CD4-positive, alpha-beta T cell (primary cell): ENCODE measurements at regions not wholly inside any gene's neighbourhood (a gene's known extent, or its start where the extent isn't known, plus 50 kb on each side); places are given as distances from the start of the nearest gene placed in this dataset.

Experiments
- ATAC-seq: fragments of 200-7000 bp; cut with Tn5 transposase; one replicate; pipeline ENCODE4 v1.10.0; 2022; ENCODE audit warnings: mild to moderate bottlenecking; ENCODE audit not compliant: poor library complexity
- CTCF ChIA-PET: fragments of 350-600 bp; sonication (Branson Sonifier 250); formaldehyde crosslinking; loops from one replicate; lab custom pipeline; 2021; ENCODE audit warnings: antibody characterized with exemption, inconsistent platforms; lab: Charles Lee
- POLR2A ChIA-PET: fragments of 350-600 bp; sonication (Branson Sonifier 250); formaldehyde crosslinking; loops from one replicate; lab custom pipeline; 2021; ENCODE audit warnings: antibody characterized with exemption, inconsistent platforms; lab: Charles Lee
- DNase-seq, 14 experiments: peaks; one replicate each; pipeline ENCODE4 v3.0.0-alpha.2; 2013 to 2020; ENCODE audit warnings: mixed read lengths in 2 of 14
- H3K27ac ChIP-seq, 2 donors: one replicate each; pipeline versions ENCODE4 v1.5.1 to v1.7.0; 2013; ENCODE audit warnings: low read length in 2 of 2, low read depth in 1 of 2, mild to moderate bottlenecking in 1 of 2
- H3K27me3 ChIP-seq, 2 experiments: 1 replicate in 1 of 2; 2 replicates in 1 of 2; pipeline versions ENCODE4 v1.6.1 to v1.7.0; 2013; ENCODE audit warnings: low read length in 2 of 2, control low read depth in 1 of 2, mild to moderate bottlenecking in 1 of 2, moderate library complexity in 1 of 2; ENCODE audit not compliant: insufficient read depth in 2 of 2, control insufficient read depth in 1 of 2
- H3K36me3 ChIP-seq: one replicate; pipeline ENCODE4 v1.6.1; 2013; ENCODE audit warnings: low read length, control low read depth; ENCODE audit not compliant: insufficient read depth
- H3K4me1 ChIP-seq: one replicate; pipeline ENCODE4 v1.6.1; 2013; ENCODE audit warnings: low read length, control low read depth; ENCODE audit not compliant: insufficient read depth
- H3K4me3 ChIP-seq: one replicate; pipeline ENCODE4 v1.5.1; 2013; ENCODE audit warnings: mild to moderate bottlenecking, low read length, moderate library complexity
- H3K9me3 ChIP-seq, 2 experiments: 1 replicate in 1 of 2; 2 replicates in 1 of 2; pipeline versions ENCODE4 v1.6.1 to v1.7.0; 2013; ENCODE audit warnings: low read length in 2 of 2, mild to moderate bottlenecking in 2 of 2, control low read depth in 1 of 2, moderate library complexity in 1 of 2; ENCODE audit not compliant: control insufficient read depth in 1 of 2, insufficient read depth in 1 of 2
- H3K27ac Mint-ChIP-seq: one replicate; pipeline ENCODE4 v1.8.0; 2020; ENCODE audit warnings: mixed read lengths
- H3K27me3 Mint-ChIP-seq: one replicate; pipeline ENCODE4 v1.8.0; 2021; ENCODE audit warnings: mixed read lengths
- H3K36me3 Mint-ChIP-seq: one replicate; pipeline ENCODE4 v1.8.0; 2021; ENCODE audit warnings: low read depth, mixed read lengths
- H3K4me1 Mint-ChIP-seq: one replicate; pipeline ENCODE4 v1.8.0; 2021; ENCODE audit warnings: low read depth, mixed read lengths
- H3K4me3 Mint-ChIP-seq: one replicate; pipeline ENCODE4 v1.8.0; 2020; ENCODE audit warnings: mild to moderate bottlenecking, mixed read lengths
- H3K9me3 Mint-ChIP-seq: one replicate; pipeline ENCODE4 v1.8.0; 2020; ENCODE audit warnings: mixed read lengths
- intact Hi-C, 2 experiments: fragments of 100-400 bp; cut with DNase I in 1 of 2; cut with micrococcal nuclease in 1 of 2; formaldehyde crosslinking; loops; one replicate each; pipeline versions ENCODE4 v1.15.1 to v1.9.0; 2023 to 2025; cut with DNase I, micrococcal nuclease
- TF ChIP-seq, protein P1 (sequence below): fragments of 200-600 bp; IDR thresholded peaks from one replicate; pipeline ENCODE4 v1.8.0; 2022; ENCODE audit warnings: antibody characterized with exemption, mild to moderate bottlenecking

DNA sequence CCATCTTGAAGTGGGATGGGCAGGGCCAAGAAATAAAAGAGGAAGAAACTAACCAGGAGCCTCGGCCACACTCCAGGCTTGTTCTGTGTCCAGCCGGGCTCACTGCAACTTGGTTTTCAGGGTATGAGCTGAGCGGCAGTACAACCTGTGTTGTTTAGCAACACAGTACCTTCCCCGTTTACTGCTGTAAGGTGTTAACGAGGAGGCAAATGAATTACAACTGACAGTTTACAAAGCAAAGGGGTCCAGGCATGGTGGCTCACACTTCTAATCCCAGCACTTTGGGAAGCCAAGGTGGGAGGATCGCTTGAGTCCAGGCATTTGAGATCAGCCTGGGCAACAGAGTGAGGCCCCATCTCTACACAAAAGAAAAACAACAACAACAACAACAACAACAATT, 481.3 kb upstream of the SULF2 start:
- Histone ChIP-seq H3K4me1 (no peaks in the 10 kb centered on the region), H3K4me3 (no peak overlapping the region), H3K9me3 (peaks cover 0 to 4% of the 10 kb centered on the region in 2 experiments), H3K27me3 (no peaks in the 10 kb centered on the region), H3K36me3 (no peaks in the 10 kb centered on the region), H3K27ac (no peak overlapping the region)
- no peaks in the 10 kb centered on the region for H3K4me1 Mint-ChIP-seq
- TF ChIP-seq, protein P1, sequence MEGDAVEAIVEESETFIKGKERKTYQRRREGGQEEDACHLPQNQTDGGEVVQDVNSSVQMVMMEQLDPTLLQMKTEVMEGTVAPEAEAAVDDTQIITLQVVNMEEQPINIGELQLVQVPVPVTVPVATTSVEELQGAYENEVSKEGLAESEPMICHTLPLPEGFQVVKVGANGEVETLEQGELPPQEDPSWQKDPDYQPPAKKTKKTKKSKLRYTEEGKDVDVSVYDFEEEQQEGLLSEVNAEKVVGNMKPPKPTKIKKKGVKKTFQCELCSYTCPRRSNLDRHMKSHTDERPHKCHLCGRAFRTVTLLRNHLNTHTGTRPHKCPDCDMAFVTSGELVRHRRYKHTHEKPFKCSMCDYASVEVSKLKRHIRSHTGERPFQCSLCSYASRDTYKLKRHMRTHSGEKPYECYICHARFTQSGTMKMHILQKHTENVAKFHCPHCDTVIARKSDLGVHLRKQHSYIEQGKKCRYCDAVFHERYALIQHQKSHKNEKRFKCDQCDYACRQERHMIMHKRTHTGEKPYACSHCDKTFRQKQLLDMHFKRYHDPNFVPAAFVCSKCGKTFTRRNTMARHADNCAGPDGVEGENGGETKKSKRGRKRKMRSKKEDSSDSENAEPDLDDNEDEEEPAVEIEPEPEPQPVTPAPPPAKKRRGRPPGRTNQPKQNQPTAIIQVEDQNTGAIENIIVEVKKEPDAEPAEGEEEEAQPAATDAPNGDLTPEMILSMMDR: no peak
- ChIA-PET POLR2A (no interaction called here), CTCF (no interaction called here)
- intact Hi-C loops: no loop called here
- no peak overlapping the region for H3K27ac Mint-ChIP-seq
- no peaks in the 10 kb centered on the region for H3K9me3 Mint-ChIP-seq
- no peak for ATAC-seq
- no peak for DNase-seq
- no peaks in the 10 kb centered on the region for H3K36me3 Mint-ChIP-seq
- H3K4me3 Mint-ChIP-seq: no peak overlapping the region
- H3K27me3 Mint-ChIP-seq: peaks cover 2% of the 10 kb centered on the region

DNA sequence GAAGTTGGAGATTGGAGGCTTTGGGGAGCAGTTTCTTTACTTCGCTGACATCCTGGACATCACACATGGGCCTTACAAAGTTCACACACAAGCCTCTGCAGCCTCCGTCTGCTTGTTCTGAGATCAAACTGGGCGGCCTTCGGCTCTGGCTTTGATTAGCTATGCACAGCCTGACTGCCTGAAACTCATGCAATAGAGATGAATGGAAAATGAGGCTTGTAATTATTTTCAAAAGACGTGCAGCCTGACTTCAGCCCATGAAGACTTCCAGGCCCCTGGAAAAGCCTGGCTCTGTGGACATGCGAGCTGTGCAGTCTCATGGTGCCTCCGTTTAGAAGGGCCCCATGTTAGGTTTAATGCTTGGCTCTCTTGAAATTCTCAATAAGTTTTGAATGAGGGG, 480.5 kb upstream of the SULF2 start:
- no peak overlapping the region for H3K27ac Mint-ChIP-seq
- ChIA-PET CTCF (no interaction called here), POLR2A (no interaction called here)
- intact Hi-C loops: no loop called here
- TF ChIP-seq, protein P1: no peak
- DNase-seq: no peak
- no peaks in the 10 kb centered on the region for H3K27me3 ChIP-seq
- no peak overlapping the region for H3K4me3 Mint-ChIP-seq
- no peaks in the 10 kb centered on the region for H3K36me3 ChIP-seq
- H3K27me3 Mint-ChIP-seq: no peaks in the 10 kb centered on the region
- no peaks in the 10 kb centered on the region for H3K4me1 Mint-ChIP-seq
- no peaks in the 10 kb centered on the region for H3K36me3 Mint-ChIP-seq
- ATAC-seq: no peak
- H3K27ac ChIP-seq: no peak overlapping the region
- H3K9me3 Mint-ChIP-seq: no peaks in the 10 kb centered on the region
- H3K4me1 ChIP-seq: no peaks in the 10 kb centered on the region
- no peak overlapping the region for H3K4me3 ChIP-seq
- peaks cover 0 to 4% of the 10 kb centered on the region in 2 experiments for H3K9me3 ChIP-seq

DNA sequence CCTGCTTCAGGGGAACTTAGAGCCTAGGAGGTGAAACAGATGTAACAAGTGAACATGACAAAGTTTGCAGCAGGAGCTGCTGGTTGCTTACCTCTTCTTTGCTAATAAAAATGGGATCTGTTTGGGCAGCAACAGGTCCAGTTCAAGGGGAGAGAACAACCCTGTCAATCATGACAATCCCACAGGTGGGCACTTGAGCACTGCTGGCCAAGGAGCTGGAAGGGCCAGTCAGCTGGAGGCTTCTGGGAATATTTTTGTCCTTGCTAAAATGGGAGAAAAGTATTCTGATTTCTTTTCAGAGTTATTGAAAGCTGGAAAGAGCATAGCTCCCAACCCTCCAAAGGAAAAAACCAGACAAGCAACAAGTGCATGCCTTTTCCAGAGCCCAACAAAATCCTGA, 477.7 kb upstream of the SULF2 start:
- Mint-ChIP-seq H3K36me3 (no peaks in the 10 kb centered on the region), H3K27ac (no peak overlapping the region), H3K4me3 (no peak overlapping the region), H3K9me3 (no peaks in the 10 kb centered on the region), H3K27me3 (peaks cover 5% of the 10 kb centered on the region), H3K4me1 (no peaks in the 10 kb centered on the region)
- POLR2A ChIA-PET: no interaction called here
- Histone ChIP-seq H3K4me3 (no peak overlapping the region), H3K27ac (no peak overlapping the region), H3K27me3 (no peaks in the 10 kb centered on the region), H3K36me3 (no peaks in the 10 kb centered on the region), H3K4me1 (no peaks in the 10 kb centered on the region), H3K9me3 (no peaks in the 10 kb centered on the region)
- ATAC-seq (no peak), DNase-seq (no peak)
- CTCF ChIA-PET: no interaction called here
- intact Hi-C loops: no loop called here
- TF ChIP-seq, protein P1: no peak
